ENCODE measurements at regions not wholly inside any gene's neighbourhood (a gene's known extent, or its start where the extent isn't known, plus 50 kb on each side); places are given as distances from the start of the nearest gene placed in this dataset.
"Not testable (repeated sequence)": the region's sequence is repeated elsewhere in the genome, so short reads cannot be mapped to it uniquely, and the experiment has no call there.

DNA sequence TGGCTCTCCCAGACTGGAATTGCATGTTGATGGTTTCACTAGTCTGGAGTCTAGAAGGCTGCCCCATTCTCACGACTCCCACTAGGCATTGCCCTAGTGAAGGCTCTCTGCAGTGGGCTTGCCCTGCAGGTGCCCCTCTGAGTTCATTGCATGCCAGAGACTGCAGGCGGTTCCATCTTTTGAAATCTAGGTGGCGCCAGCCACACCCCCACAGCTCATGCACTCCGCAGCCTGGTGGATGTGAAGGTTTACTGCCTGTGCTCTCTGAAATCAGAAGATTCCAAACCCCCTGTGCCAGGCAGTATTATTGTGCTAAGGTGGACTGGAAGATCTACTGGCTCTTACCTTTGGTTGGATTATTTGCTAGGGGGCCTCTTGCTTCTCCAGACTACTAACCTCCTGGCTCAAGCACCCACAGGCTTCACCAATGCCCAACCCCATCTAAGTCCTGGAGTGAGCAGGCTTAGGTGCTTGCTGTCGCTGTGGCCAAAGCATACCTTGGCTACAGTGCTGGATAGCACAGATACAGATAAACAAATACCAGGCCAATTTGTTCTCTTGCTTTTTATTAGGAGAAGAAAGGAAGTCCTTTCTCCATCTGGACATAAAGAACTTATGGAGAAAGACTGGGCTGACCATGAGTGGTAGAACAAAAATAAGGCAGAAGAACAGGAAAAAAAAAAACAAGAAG is 83.5 kb upstream of the SIM2 start:
- H3K9ac ChIP-seq (ENCODE audit: low read depth, low read length): no peak overlapping the region
- no peak overlapping the region for H3K27ac ChIP-seq (ENCODE audit: low read length)
- no peaks in the 10 kb centered on the region for H3K36me3 ChIP-seq (ENCODE audit: insufficient read depth, low read depth, low read length)
- H3K9me3 ChIP-seq (ENCODE audit: insufficient read depth, low read depth, low read length): peaks cover 14% of the 10 kb centered on the region
- H3K4me3 ChIP-seq (ENCODE audit: low read length): no peak overlapping the region
- H3K4me1 ChIP-seq (ENCODE audit: insufficient read depth, low read length): no peaks in the 10 kb centered on the region
- no peaks in the 10 kb centered on the region for H3K27me3 ChIP-seq (ENCODE audit: insufficient read depth, low read length)

DNA sequence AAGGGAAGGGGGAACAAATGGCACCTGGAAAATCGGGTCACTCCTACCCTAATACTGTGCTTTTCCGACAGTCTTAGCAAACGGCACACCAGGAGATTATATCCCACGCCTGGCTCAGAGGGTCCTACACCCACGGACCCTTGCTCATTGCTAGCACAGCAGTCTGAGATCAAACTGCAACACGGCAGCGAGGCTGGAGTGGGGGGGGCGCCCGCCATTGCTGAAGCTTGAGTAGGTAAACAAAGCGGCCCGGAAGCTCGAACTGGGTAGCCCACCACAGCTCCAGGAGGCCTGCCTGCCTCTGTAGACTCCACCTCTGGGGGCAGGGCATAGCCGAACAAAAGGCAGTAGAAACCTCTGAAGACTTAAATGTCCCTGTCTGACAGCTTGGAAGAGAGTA is 82.1 kb upstream of the SIM2 start:
- H3K27me3 ChIP-seq (ENCODE audit: insufficient read depth, low read length); H3K9ac ChIP-seq (ENCODE audit: low read depth, low read length); H3K36me3 ChIP-seq (ENCODE audit: insufficient read depth, low read depth, low read length); H3K27ac ChIP-seq (ENCODE audit: low read length); H3K4me3 ChIP-seq (ENCODE audit: low read length); H3K4me1 ChIP-seq (ENCODE audit: insufficient read depth, low read length): not testable (repeated sequence)
- H3K9me3 ChIP-seq (ENCODE audit: insufficient read depth, low read depth, low read length): peaks cover 14% of the 10 kb centered on the region

DNA sequence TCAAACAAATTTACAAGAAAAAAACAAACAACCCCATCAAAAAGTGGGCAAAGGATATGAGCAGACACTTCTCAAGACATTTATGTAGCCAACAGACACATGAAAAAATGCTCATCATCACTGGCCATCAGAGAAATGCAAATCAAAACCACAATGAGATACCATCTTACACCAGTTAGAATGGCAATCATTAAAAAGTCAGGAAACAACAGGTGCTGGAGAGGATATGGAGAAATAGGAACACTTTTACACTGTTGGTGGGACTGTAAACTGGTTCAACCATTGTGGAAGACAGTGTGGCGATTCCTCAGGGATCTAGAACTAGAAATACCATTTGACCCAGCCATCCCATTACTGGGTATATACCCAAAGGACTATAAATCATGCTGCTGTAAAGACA is 77.1 kb upstream of the SIM2 start:
- H3K9me3 ChIP-seq (ENCODE audit: insufficient read depth, low read depth, low read length); H3K9ac ChIP-seq (ENCODE audit: low read depth, low read length); H3K4me3 ChIP-seq (ENCODE audit: low read length); H3K27me3 ChIP-seq (ENCODE audit: insufficient read depth, low read length); H3K36me3 ChIP-seq (ENCODE audit: insufficient read depth, low read depth, low read length); H3K4me1 ChIP-seq (ENCODE audit: insufficient read depth, low read length); H3K27ac ChIP-seq (ENCODE audit: low read length): not testable (repeated sequence)

- Histone ChIP-seq H3K36me3 (ENCODE audit: insufficient read depth, low read depth, low read length) (no peaks in the 10 kb centered on the region), H3K27me3 (ENCODE audit: insufficient read depth, low read length) (no peaks in the 10 kb centered on the region), H3K9ac (ENCODE audit: low read depth, low read length) (no peak overlapping the region), H3K9me3 (ENCODE audit: insufficient read depth, low read depth, low read length) (no peaks in the 10 kb centered on the region), H3K27ac (ENCODE audit: low read length) (no peak overlapping the region), H3K4me3 (ENCODE audit: low read length) (no peak overlapping the region), H3K4me1 (ENCODE audit: insufficient read depth, low read length) (no peaks in the 10 kb centered on the region)
Observed at GRCh38 chr21:36624105-36624504, 74.8 kb upstream of the SIM2 start.

DNA sequence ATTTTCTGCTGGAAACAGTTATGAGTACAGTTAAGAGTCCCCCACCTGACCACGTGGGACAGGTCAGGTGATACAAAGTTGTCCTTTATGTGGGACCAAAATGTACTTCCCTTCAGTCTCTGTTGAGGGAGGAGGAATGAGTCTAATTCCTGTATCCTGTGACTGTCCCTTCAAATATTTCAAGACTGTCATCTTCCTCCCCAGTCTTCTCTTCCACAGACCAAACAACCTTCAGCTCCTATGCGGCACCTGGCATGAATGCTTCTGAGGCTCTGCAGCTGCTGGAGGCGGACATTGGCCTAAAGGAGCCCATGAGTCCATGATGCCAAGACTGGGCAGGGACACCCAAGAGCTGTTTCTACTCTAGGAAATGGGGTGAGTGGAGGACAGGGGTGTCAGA is 72.1 kb upstream of the SIM2 start:
- Histone ChIP-seq H3K4me3 (ENCODE audit: low read length) (no peak overlapping the region), H3K27me3 (ENCODE audit: insufficient read depth, low read length) (peaks cover 12% of the 10 kb centered on the region), H3K27ac (ENCODE audit: low read length) (no peak overlapping the region), H3K9ac (ENCODE audit: low read depth, low read length) (no peak overlapping the region), H3K4me1 (ENCODE audit: insufficient read depth, low read length) (no peaks in the 10 kb centered on the region), H3K36me3 (ENCODE audit: insufficient read depth, low read depth, low read length) (no peaks in the 10 kb centered on the region), H3K9me3 (ENCODE audit: insufficient read depth, low read depth, low read length) (no peaks in the 10 kb centered on the region)

DNA sequence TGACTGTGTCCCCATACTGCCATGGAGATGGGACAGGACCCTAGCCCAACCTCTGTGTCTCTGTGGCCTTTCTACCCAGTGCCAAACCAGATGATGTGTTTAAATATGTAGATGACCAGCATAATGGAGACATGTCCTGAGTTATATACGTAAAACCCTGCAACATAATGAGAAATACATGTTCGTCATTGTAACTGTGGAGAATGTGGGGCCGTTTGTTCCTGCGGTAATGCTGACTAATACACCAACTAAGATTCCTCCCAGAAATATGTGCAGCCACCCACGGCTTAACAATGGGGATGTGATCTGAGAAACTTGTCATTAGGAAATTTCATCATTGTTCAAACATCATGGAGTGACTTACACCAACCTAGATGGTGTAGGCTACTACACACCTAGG is 71.7 kb upstream of the SIM2 start:
- no peaks in the 10 kb centered on the region for H3K9me3 ChIP-seq (ENCODE audit: insufficient read depth, low read depth, low read length)
- peaks cover 17% of the 10 kb centered on the region for H3K27me3 ChIP-seq (ENCODE audit: insufficient read depth, low read length)
- H3K36me3 ChIP-seq (ENCODE audit: insufficient read depth, low read depth, low read length): no peaks in the 10 kb centered on the region
- H3K4me1 ChIP-seq (ENCODE audit: insufficient read depth, low read length): no peaks in the 10 kb centered on the region
- no peak overlapping the region for H3K27ac ChIP-seq (ENCODE audit: low read length)
- H3K4me3 ChIP-seq (ENCODE audit: low read length): no peak overlapping the region
- H3K9ac ChIP-seq (ENCODE audit: low read depth, low read length): no peak overlapping the region

- H3K27ac ChIP-seq (ENCODE audit: low read length): no peak overlapping the region
- no peaks in the 10 kb centered on the region for H3K9me3 ChIP-seq (ENCODE audit: insufficient read depth, low read depth, low read length)
- H3K9ac ChIP-seq (ENCODE audit: low read depth, low read length): no peak overlapping the region
- H3K27me3 ChIP-seq (ENCODE audit: insufficient read depth, low read length): peaks cover 18% of the 10 kb centered on the region
- no peaks in the 10 kb centered on the region for H3K36me3 ChIP-seq (ENCODE audit: insufficient read depth, low read depth, low read length)
- H3K4me3 ChIP-seq (ENCODE audit: low read length): no peak overlapping the region
- no peaks in the 10 kb centered on the region for H3K4me1 ChIP-seq (ENCODE audit: insufficient read depth, low read length)
Observed at GRCh38 chr21:36628106-36628505, 70.8 kb upstream of the SIM2 start.

DNA sequence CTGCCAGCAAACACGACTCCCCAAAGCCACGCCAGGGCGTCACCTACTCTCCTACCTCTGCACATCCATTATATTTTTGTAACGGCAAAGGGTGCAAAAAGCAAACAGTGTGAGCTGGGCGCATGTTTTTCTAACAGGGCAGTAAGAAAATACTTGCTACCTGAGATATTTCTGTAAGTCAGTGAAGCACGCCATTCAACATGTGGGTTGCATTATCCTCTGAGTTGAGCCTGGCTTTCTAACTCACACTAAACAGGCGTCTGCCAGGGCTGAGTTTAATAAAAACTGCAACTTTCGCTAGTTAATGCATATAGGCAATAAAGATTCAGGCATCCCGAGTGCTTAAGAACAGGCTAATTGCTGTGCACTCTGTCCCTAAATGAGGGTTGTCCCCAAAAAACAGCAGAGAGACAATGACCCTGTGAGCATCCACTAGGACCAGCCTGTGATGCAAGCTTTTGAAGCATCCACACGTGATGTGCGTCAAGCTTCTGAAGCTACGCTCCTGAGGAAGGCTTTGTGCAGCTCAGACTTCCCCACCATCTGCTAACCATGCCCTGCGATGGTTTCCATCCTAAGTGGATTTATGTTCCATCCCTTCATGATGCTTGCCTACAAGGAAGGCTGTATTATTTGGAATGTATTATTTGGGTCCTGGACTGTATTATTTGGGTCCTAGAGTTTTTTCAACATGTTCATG is 70.0 kb upstream of the SIM2 start:
- H3K36me3 ChIP-seq (ENCODE audit: insufficient read depth, low read depth, low read length): no peaks in the 10 kb centered on the region
- H3K4me1 ChIP-seq (ENCODE audit: insufficient read depth, low read length): no peaks in the 10 kb centered on the region
- no peak overlapping the region for H3K9ac ChIP-seq (ENCODE audit: low read depth, low read length)
- no peak overlapping the region for H3K4me3 ChIP-seq (ENCODE audit: low read length)
- peaks cover 18% of the 10 kb centered on the region for H3K27me3 ChIP-seq (ENCODE audit: insufficient read depth, low read length)
- H3K27ac ChIP-seq (ENCODE audit: low read length): no peak overlapping the region
- no peaks in the 10 kb centered on the region for H3K9me3 ChIP-seq (ENCODE audit: insufficient read depth, low read depth, low read length)

GRCh38 chr21:36630485-36631206 is 68.3 kb upstream of the SIM2 start:
- peaks cover 18% of the 10 kb centered on the region for H3K27me3 ChIP-seq (ENCODE audit: insufficient read depth, low read length)
- no peaks in the 10 kb centered on the region for H3K4me1 ChIP-seq (ENCODE audit: insufficient read depth, low read length)
- no peak overlapping the region for H3K4me3 ChIP-seq (ENCODE audit: low read length)
- H3K36me3 ChIP-seq (ENCODE audit: insufficient read depth, low read depth, low read length): no peaks in the 10 kb centered on the region
- H3K9ac ChIP-seq (ENCODE audit: low read depth, low read length): no peak overlapping the region
- no peaks in the 10 kb centered on the region for H3K9me3 ChIP-seq (ENCODE audit: insufficient read depth, low read depth, low read length)
- no peak overlapping the region for H3K27ac ChIP-seq (ENCODE audit: low read length)

DNA sequence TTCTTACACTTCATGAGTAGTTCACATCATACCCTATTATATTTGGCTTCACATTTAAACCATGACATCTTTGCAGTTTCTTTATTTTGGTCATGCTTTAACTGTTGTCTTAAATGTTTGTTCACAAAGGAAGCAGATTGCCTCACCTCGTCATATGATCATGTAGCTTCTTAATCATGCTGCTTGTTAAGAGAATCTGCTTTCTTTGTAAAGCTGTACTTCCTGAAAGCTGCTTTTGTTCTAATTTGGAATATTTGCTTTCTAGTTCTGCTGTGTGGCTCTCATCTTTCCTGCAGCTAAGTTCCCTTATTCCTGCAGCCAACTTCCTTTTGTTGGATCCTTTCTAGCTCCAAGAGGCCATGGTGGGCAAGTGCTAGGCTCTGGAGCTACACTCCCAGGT is 62.9 kb upstream of the SIM2 start:
- Histone ChIP-seq H3K9me3 (ENCODE audit: insufficient read depth, low read depth, low read length) (no peaks in the 10 kb centered on the region), H3K4me1 (ENCODE audit: insufficient read depth, low read length) (no peaks in the 10 kb centered on the region), H3K27ac (ENCODE audit: low read length) (no peak overlapping the region)

DNA sequence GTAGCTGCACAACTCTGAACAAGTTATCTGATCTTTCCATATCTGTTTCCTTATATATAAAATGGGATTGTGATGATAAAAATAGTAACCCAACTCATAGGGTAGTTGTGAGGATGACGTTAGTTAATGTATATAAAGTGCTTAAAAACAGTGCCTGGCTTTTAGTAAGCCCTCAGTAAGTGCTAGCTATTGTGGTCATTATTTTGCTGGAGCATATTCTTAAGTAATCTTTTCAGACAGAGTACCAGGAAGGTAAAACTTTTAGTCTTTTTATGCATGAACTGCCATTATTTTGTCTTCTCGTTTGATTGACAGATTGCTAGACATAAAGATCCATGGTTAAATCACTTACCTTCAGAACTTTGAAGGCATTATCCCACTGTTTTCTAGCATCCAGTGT is 62.5 kb upstream of the SIM2 start:
- Histone ChIP-seq H3K9ac (ENCODE audit: low read depth, low read length) (no peak overlapping the region), H3K4me3 (ENCODE audit: low read length) (no peak overlapping the region), H3K4me1 (ENCODE audit: insufficient read depth, low read length) (no peaks in the 10 kb centered on the region), H3K36me3 (ENCODE audit: insufficient read depth, low read depth, low read length) (no peaks in the 10 kb centered on the region), H3K27ac (ENCODE audit: low read length) (no peak overlapping the region), H3K9me3 (ENCODE audit: insufficient read depth, low read depth, low read length) (no peaks in the 10 kb centered on the region), H3K27me3 (ENCODE audit: insufficient read depth, low read length) (peaks cover 7% of the 10 kb centered on the region)

More for the DNA sequence above, 62.9 kb upstream of the SIM2 start:
- H3K36me3 ChIP-seq (ENCODE audit: insufficient read depth, low read depth, low read length): no peaks in the 10 kb centered on the region
- no peak overlapping the region for H3K4me3 ChIP-seq (ENCODE audit: low read length)
- H3K27me3 ChIP-seq (ENCODE audit: insufficient read depth, low read length): peaks cover 11% of the 10 kb centered on the region
- no peak overlapping the region for H3K9ac ChIP-seq (ENCODE audit: low read depth, low read length)

GRCh38 chr21:36639769-36640168 is 59.1 kb upstream of the SIM2 start:
- Histone ChIP-seq H3K4me1 (ENCODE audit: insufficient read depth, low read length) (no peaks in the 10 kb centered on the region), H3K9me3 (ENCODE audit: insufficient read depth, low read depth, low read length) (no peaks in the 10 kb centered on the region), H3K9ac (ENCODE audit: low read depth, low read length) (no peak overlapping the region; the same call in 1 of the 2 replicates), H3K4me3 (ENCODE audit: low read length) (no peak overlapping the region), H3K36me3 (ENCODE audit: insufficient read depth, low read depth, low read length) (no peaks in the 10 kb centered on the region), H3K27me3 (ENCODE audit: insufficient read depth, low read length) (no peaks in the 10 kb centered on the region), H3K27ac (ENCODE audit: low read length) (no peak overlapping the region)
